Bronchial epithelial cell (primary cell): ENCODE measurements at regions not wholly inside any gene's neighbourhood (a gene's known extent, or its start where the extent isn't known, plus 50 kb on each side); places are given as distances from the start of the nearest gene placed in this dataset.
"Not testable (repeated sequence)": the region's sequence is repeated elsewhere in the genome, so short reads cannot be mapped to it uniquely, and the experiment has no call there.

Experiments
- DNase-seq: peaks from one replicate; pipeline ENCODE4 v3.0.0-alpha.2; 2010; ENCODE audit warnings: low read depth
- FAIRE-seq: peaks from 2 replicates; lab custom pipeline; 2011; peaks lifted over from hg19 to GRCh38; lab: Jason Lieb, UNC
- H3K27me3 ChIP-seq: 2 replicates; pipeline ENCODE4 v1.5.1; 2011; ENCODE audit warnings: low read length; ENCODE audit not compliant: control insufficient read depth, insufficient read depth
- H3K36me3 ChIP-seq: 2 replicates; pipeline ENCODE4 v1.5.1; 2011; ENCODE audit warnings: low read length; ENCODE audit not compliant: control insufficient read depth, insufficient read depth
- H3K4me3 ChIP-seq: 2 replicates; pipeline ENCODE4 v1.5.1; 2011; ENCODE audit warnings: mild to moderate bottlenecking, low read depth, low read length, control low read depth
- CTCF ChIP-seq: IDR thresholded peaks from 2 replicates; pipeline ENCODE4 v1.5.1; 2011; ENCODE audit warnings: mild to moderate bottlenecking, moderate library complexity, low read length, control low read depth, inconsistent platforms; ENCODE audit not compliant: insufficient read depth, severe bottlenecking

DNA sequence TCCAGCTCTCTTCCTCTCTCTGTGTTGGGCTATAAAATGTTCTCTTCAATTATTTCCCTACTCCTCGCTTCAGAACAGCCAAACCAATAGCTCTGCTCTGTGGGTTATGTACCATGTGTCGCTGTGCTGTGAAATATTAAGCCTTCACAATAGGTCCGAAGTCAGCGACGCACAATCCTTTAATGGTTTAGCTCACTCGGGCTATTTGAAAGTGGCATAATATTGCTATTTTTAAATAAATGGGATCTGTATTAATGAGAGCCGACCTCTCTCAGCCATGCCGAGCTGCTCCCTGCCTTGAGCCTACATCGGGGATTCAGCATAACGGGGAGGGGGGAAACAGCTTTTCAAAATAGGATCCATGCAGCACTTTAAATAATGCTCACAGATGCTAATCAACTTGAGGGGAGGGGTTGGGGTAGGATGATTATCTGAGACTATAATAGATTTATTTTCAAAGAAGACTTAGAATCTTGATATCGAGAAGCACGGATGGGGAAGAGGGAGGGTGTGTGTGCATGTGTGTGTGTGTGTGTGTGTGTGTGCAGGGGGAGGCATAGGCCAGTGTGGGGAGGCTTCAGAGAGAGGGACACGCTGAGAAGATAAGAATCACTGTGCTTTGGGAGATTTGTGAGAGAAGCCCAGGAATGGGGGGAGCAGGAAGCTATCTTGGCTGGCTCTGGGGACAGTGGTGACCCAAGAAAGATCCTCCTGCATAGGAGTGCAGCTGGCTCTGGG lies 271.5 kb downstream of the NXPE2 start:
- no peak overlapping the region for H3K4me3 ChIP-seq
- no peak for TF ChIP-seq CTCF
- DNase-seq = no peak
- no peaks in the 10 kb centered on the region for H3K27me3 ChIP-seq
- H3K36me3 ChIP-seq = no peaks in the 10 kb centered on the region
- FAIRE-seq = no peak

GRCh38 chr11:114953039-114953438 lies 274.7 kb downstream of the NXPE2 start:
- no peaks in the 10 kb centered on the region for H3K36me3 ChIP-seq
- no peaks in the 10 kb centered on the region for H3K27me3 ChIP-seq
- no peak for TF ChIP-seq CTCF
- no peak for FAIRE-seq
- no peak overlapping the region for H3K4me3 ChIP-seq
- no peak for DNase-seq

- no peak for DNase-seq
- H3K36me3 ChIP-seq = no peaks in the 10 kb centered on the region
- no peak overlapping the region for H3K4me3 ChIP-seq
- no peaks in the 10 kb centered on the region for H3K27me3 ChIP-seq
- no peak for FAIRE-seq
- TF ChIP-seq CTCF = no peak
These were observed 277.6 kb downstream of the NXPE2 start for GRCh38 chr11:114955923-114956322.

- no peaks in the 10 kb centered on the region for H3K27me3 ChIP-seq
- FAIRE-seq (no peak), DNase-seq (no peak)
- no peaks in the 10 kb centered on the region for H3K36me3 ChIP-seq
- TF ChIP-seq CTCF = no peak
- no peak overlapping the region for H3K4me3 ChIP-seq
These were observed 278.2 kb downstream of the NXPE2 start for GRCh38 chr11:114956566-114956965.

DNA sequence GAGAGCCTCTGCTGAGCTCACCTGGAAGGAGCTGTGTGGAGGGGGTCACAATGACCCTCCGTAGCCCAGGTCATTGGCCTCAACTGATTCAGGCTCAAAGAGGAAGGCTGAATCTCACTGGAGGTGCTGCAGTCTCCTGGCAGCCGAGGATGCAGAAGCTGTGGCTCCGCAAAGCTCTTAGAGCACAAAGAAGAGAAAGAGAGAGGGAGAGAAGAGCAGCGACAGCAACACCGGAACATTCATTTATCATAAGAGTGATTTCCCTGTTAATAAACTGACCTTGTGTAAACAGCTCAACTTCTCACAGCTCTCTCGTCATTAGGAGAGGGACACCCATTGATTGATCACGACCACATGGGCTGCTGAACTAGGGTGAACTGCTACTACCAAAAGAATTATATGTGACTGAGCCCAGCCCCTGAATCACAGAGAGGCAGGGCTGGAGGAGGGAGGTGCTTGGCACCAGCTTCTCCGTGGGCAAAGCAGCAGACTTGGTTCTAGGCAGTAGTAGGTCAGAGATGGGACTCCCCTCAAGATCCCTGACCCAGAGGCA lies 281.7 kb downstream of the NXPE2 start:
- TF ChIP-seq CTCF = no peak
- no peaks in the 10 kb centered on the region for H3K36me3 ChIP-seq
- H3K4me3 ChIP-seq = no peak overlapping the region
- no peak for FAIRE-seq
- no peak for DNase-seq
- no peaks in the 10 kb centered on the region for H3K27me3 ChIP-seq

- not testable (repeated sequence) for H3K36me3 ChIP-seq, DNase-seq, H3K27me3 ChIP-seq, FAIRE-seq, H3K4me3 ChIP-seq
These were observed 282.5 kb downstream of the NXPE2 start for GRCh38 chr11:114960819-114961218.
